ENCODE measurements at regions not wholly inside any gene's neighbourhood (a gene's known extent, or its start where the extent isn't known, plus 50 kb on each side); places are given as distances from the start of the nearest gene placed in this dataset.

DNA sequence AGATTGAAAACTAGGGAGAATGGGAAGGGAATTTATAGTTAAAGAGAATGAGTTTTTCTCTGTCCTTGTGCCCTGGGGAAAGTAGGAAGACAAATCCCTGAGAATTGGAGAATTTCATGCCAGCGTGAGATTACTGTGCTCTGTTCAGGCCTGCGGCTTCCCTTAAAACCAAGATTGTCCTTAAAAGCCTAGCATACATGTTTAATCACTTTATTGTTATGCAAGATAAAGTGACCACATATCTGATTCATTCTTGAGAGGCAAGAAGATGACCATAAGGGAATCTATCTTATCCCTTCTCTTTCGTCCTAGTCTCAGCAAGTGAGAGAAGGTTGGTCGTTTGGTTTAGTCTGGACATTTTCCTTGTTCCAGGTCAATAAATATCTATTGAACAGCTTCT, 75.9 kb downstream of the ADCYAP1 start:
- Histone ChIP-seq H3K4me1 (ENCODE audit: insufficient read depth, insufficient read length) (no peaks in the 10 kb centered on the region), H3K27me3 (ENCODE audit: insufficient read depth, insufficient read length) (no peaks in the 10 kb centered on the region), H3K36me3 (ENCODE audit: insufficient read depth, insufficient read length, low read length) (no peaks in the 10 kb centered on the region), H3K9me3 (ENCODE audit: insufficient read depth, low read length) (peaks cover 6% of the 10 kb centered on the region; the same call in 1 of the 2 replicates), H3K9ac (ENCODE audit: insufficient read length, low read depth) (no peak overlapping the region), H3K4me3 (ENCODE audit: insufficient read length, low read depth) (no peak overlapping the region)
- no peak for TF ChIP-seq YY1 (IDR thresholded peaks at IDR 0.05; ENCODE audit: insufficient read depth, insufficient read length)
- no peak for TF ChIP-seq SUZ12 (IDR thresholded peaks at IDR 0.05; ENCODE audit: extremely low read depth, insufficient read depth, insufficient read length)
- TF ChIP-seq ZNF274 (IDR thresholded peaks at IDR 0.05; ENCODE audit: low read depth, low read length), result no peak
- DNase-seq (ENCODE audit: low read depth, low spot score), result no peak

DNA sequence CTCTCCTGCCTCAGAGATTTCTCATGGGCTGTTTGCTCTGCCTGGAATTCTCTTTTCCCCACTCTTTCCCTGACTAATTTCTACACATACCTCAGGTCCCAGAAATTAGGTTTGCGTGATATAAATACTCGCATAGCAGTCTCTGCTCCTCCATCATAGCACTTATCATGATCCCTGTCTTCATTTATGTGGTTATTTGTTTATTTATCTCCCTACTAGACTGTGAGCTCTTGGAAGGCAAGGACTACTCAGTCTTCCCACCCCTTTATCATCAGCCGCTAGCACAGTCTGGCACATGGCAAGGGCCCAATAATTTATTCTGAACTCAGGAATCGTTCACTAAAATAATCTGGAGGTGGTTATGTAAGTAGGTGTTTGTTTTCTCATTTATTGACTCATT, 79.3 kb downstream of the ADCYAP1 start:
- no peaks in the 10 kb centered on the region for H3K27me3 ChIP-seq (ENCODE audit: insufficient read depth, insufficient read length)
- H3K4me3 ChIP-seq (ENCODE audit: insufficient read length, low read depth), result no peak overlapping the region
- H3K9me3 ChIP-seq (ENCODE audit: insufficient read depth, low read length), result peaks cover 6% of the 10 kb centered on the region; the same call in 1 of the 2 replicates
- H3K9ac ChIP-seq (ENCODE audit: insufficient read length, low read depth), result no peak overlapping the region
- no peaks in the 10 kb centered on the region for H3K36me3 ChIP-seq (ENCODE audit: insufficient read depth, insufficient read length, low read length)
- no peaks in the 10 kb centered on the region for H3K4me1 ChIP-seq (ENCODE audit: insufficient read depth, insufficient read length)
- TF ChIP-seq ZNF274 (IDR thresholded peaks at IDR 0.05; ENCODE audit: low read depth, low read length) (no peak), YY1 (IDR thresholded peaks at IDR 0.05; ENCODE audit: insufficient read depth, insufficient read length) (no peak), SUZ12 (IDR thresholded peaks at IDR 0.05; ENCODE audit: extremely low read depth, insufficient read depth, insufficient read length) (no peak)
- DNase-seq (ENCODE audit: low read depth, low spot score), result no peak

DNA sequence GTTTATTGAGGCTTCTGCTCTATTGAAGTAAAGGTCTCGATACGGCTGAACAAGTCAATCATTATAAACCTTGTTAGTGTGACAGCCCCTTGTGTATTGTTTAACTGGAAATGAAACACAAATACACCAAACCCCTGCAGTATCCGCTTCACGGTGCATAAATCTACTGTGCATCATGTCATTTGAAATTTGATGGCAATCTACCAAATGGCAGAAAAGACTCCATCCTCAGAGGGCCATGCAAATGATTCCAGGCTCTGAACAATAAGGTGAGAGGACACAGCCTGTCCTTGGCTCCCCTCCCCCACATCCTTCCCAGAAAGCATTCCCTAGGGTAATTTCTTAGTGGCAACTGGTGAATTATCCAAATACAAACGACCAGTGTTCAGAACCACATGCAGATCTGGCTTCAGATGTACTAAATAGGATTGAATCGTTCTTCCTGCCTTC, 80.6 kb downstream of the ADCYAP1 start:
- TF ChIP-seq ZNF274 (IDR thresholded peaks at IDR 0.05; ENCODE audit: low read depth, low read length) (no peak), YY1 (IDR thresholded peaks at IDR 0.05; ENCODE audit: insufficient read depth, insufficient read length) (no peak), SUZ12 (IDR thresholded peaks at IDR 0.05; ENCODE audit: extremely low read depth, insufficient read depth, insufficient read length) (no peak)
- H3K9me3 ChIP-seq (ENCODE audit: insufficient read depth, low read length), result 0 out of 2 replicates have a peak, but pooled peaks cover under 1% of the 10 kb centered on the region
- no peaks in the 10 kb centered on the region for H3K4me1 ChIP-seq (ENCODE audit: insufficient read depth, insufficient read length)

DNA sequence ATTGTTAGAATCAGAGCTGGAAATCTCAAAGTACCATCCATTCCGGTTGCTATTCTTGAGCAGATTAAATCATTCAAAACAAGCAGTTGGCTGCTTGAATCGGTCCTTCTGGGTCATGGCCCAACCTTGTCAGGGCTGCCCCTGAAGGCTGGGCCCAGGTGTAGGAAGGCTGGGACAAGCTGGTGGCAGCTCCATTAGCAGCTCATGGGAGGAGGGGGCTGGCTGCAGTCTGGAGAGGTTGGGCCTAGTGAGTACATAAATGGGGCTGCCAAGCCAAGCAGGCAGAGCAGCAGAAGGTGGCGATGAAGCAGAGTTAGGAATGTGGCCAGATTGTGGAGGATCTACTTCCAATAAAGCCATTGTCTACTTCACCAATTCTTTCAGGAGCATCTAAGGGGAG, 81.4 kb downstream of the ADCYAP1 start:
- no peak for DNase-seq (ENCODE audit: low read depth, low spot score)
- Histone ChIP-seq H3K9ac (ENCODE audit: insufficient read length, low read depth) (no peak overlapping the region), H3K4me1 (ENCODE audit: insufficient read depth, insufficient read length) (no peaks in the 10 kb centered on the region)

More for the DNA sequence above, 80.6 kb downstream of the ADCYAP1 start:
- Histone ChIP-seq H3K4me3 (ENCODE audit: insufficient read length, low read depth) (no peak overlapping the region), H3K27me3 (ENCODE audit: insufficient read depth, insufficient read length) (no peaks in the 10 kb centered on the region), H3K36me3 (ENCODE audit: insufficient read depth, insufficient read length, low read length) (no peaks in the 10 kb centered on the region), H3K9ac (ENCODE audit: insufficient read length, low read depth) (no peak overlapping the region)
- no peak for DNase-seq (ENCODE audit: low read depth, low spot score)

DNA sequence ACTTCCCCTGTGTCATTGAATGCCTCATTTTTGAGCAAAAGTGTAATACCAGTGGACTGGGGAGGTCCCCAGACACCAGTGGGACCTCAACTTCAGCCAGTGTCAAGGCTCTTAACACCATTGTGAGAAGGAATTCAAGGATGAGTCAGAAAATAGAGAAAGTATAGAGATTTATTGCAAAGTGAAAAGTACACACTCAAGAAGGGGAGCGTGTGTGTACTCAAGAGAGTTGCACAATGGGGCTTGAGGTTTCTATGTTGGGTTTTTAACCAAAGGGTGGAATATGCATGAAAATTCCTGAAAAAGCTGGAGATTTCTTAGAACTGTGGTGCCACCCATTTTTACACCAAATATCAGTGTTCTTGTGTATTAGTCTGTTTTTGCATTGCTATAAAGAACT, 81.9 kb downstream of the ADCYAP1 start:
- no peak overlapping the region for H3K4me3 ChIP-seq (ENCODE audit: insufficient read length, low read depth)
- no peak for DNase-seq (ENCODE audit: low read depth, low spot score)
- no peaks in the 10 kb centered on the region for H3K4me1 ChIP-seq (ENCODE audit: insufficient read depth, insufficient read length)
- H3K27me3 ChIP-seq (ENCODE audit: insufficient read depth, insufficient read length), result no peaks in the 10 kb centered on the region
- no peaks in the 10 kb centered on the region for H3K9me3 ChIP-seq (ENCODE audit: insufficient read depth, low read length)
- TF ChIP-seq SUZ12 (IDR thresholded peaks at IDR 0.05; ENCODE audit: extremely low read depth, insufficient read depth, insufficient read length) (no peak), ZNF274 (IDR thresholded peaks at IDR 0.05; ENCODE audit: low read depth, low read length) (no peak), YY1 (IDR thresholded peaks at IDR 0.05; ENCODE audit: insufficient read depth, insufficient read length) (no peak)
- H3K9ac ChIP-seq (ENCODE audit: insufficient read length, low read depth), result no peak overlapping the region
- H3K36me3 ChIP-seq (ENCODE audit: insufficient read depth, insufficient read length, low read length), result no peaks in the 10 kb centered on the region

More for the DNA sequence above, 81.4 kb downstream of the ADCYAP1 start:
- Histone ChIP-seq H3K9me3 (ENCODE audit: insufficient read depth, low read length) (no peaks in the 10 kb centered on the region), H3K27me3 (ENCODE audit: insufficient read depth, insufficient read length) (no peaks in the 10 kb centered on the region), H3K36me3 (ENCODE audit: insufficient read depth, insufficient read length, low read length) (no peaks in the 10 kb centered on the region), H3K4me3 (ENCODE audit: insufficient read length, low read depth) (no peak overlapping the region)
- no peak for TF ChIP-seq YY1 (IDR thresholded peaks at IDR 0.05; ENCODE audit: insufficient read depth, insufficient read length)
- TF ChIP-seq ZNF274 (IDR thresholded peaks at IDR 0.05; ENCODE audit: low read depth, low read length), result no peak
- TF ChIP-seq SUZ12 (IDR thresholded peaks at IDR 0.05; ENCODE audit: extremely low read depth, insufficient read depth, insufficient read length), result no peak

DNA sequence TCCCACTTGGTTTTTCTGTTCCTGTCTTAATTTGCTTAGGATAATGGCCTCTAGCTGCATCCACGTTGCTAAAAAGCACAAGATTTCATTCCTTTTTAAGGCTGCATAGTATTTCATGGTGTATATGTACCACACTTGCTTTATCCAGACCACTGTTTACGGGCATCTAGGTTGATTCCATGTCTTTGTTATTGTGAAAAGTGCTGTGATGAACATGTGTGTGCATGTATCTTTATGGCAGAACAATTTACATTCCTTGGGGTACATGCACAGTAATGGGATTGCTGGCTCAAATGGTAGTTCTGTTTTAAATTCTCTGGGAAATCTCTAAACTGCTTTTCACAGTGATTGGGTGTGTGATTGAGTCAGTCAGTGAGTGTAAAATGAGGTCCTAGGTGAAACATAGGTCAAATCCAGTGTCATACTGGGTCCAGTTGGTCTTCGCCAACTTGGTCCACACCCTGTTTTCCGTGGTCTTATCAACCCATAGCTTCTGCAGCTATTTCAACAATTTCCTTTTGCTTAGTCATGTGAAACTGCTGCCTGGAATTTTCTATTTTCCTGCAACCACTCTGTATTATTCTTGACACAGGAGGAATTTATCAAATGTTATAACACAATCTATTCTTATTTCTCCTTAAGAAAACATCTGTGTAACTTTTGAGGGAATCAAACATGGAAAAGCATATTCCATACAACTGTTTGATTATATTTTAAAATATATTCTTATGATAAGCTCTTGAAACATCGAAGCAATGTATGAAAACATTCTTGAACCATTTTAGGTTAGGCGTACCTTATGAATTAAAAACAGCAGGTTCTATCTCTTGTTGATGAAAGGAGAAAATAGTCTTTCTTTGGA, 82.9 kb downstream of the ADCYAP1 start:
- no peak for DNase-seq (ENCODE audit: low read depth, low spot score)
- Histone ChIP-seq H3K4me1 (ENCODE audit: insufficient read depth, insufficient read length) (no peaks in the 10 kb centered on the region), H3K9me3 (ENCODE audit: insufficient read depth, low read length) (no peaks in the 10 kb centered on the region; the same call in 1 of the 2 replicates), H3K36me3 (ENCODE audit: insufficient read depth, insufficient read length, low read length) (no peaks in the 10 kb centered on the region), H3K9ac (ENCODE audit: insufficient read length, low read depth) (no peak overlapping the region), H3K4me3 (ENCODE audit: insufficient read length, low read depth) (no peak overlapping the region), H3K27me3 (ENCODE audit: insufficient read depth, insufficient read length) (no peaks in the 10 kb centered on the region)
- no peak for TF ChIP-seq ZNF274 (IDR thresholded peaks at IDR 0.05; ENCODE audit: low read depth, low read length)
- TF ChIP-seq YY1 (IDR thresholded peaks at IDR 0.05; ENCODE audit: insufficient read depth, insufficient read length), result no peak
- TF ChIP-seq SUZ12 (IDR thresholded peaks at IDR 0.05; ENCODE audit: extremely low read depth, insufficient read depth, insufficient read length), result no peak

DNA sequence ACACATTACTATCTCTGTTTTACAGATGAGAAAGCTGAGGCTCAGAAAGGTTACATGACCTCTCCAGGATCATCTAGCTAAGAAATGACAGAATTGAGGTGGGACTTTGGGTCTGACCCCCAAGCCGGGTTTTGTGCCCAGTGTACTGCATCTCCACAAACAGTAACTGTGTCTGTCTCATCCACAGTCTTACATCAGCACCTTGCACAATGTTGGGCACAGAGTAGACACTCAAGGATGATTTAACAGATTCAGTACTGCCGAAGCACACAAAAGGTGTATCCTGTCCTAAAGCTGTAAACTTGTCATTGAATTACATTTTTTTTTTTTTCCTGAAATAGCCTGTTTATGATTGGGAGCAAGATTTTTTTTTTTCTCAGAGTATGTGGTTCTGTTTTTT, 84.8 kb downstream of the ADCYAP1 start:
- Histone ChIP-seq H3K36me3 (ENCODE audit: insufficient read depth, insufficient read length, low read length) (no peaks in the 10 kb centered on the region), H3K27me3 (ENCODE audit: insufficient read depth, insufficient read length) (no peaks in the 10 kb centered on the region), H3K9me3 (ENCODE audit: insufficient read depth, low read length) (no peaks in the 10 kb centered on the region; the same call in none of the 2 replicates), H3K9ac (ENCODE audit: insufficient read length, low read depth) (no peak overlapping the region), H3K4me3 (ENCODE audit: insufficient read length, low read depth) (no peak overlapping the region), H3K4me1 (ENCODE audit: insufficient read depth, insufficient read length) (no peaks in the 10 kb centered on the region)
- DNase-seq (ENCODE audit: low read depth, low spot score), result no peak
- no peak for TF ChIP-seq YY1 (IDR thresholded peaks at IDR 0.05; ENCODE audit: insufficient read depth, insufficient read length)
- no peak for TF ChIP-seq SUZ12 (IDR thresholded peaks at IDR 0.05; ENCODE audit: extremely low read depth, insufficient read depth, insufficient read length)
- no peak for TF ChIP-seq ZNF274 (IDR thresholded peaks at IDR 0.05; ENCODE audit: low read depth, low read length)

Data from NT2/D1 (cell line).